Eye (tissue), 1 donor: ENCODE measurements at regions not wholly inside any gene's neighbourhood (a gene's known extent, or its start where the extent isn't known, plus 50 kb on each side); places are given as distances from the start of the nearest gene placed in this dataset.
"Not testable (repeated sequence)": the region's sequence is repeated elsewhere in the genome, so short reads cannot be mapped to it uniquely, and the experiment has no call there.

Source experiments
- DNase-seq: peaks from one replicate; pipeline ENCODE4 v3.0.0-alpha.2; 2015

- DNase-seq, result no peak
Measured at GRCh38 chr6:119791736-119792135, 442.2 kb upstream of the MAN1A1 start.

- no peak for DNase-seq
Measured at GRCh38 chr6:119781365-119781764, 431.8 kb upstream of the MAN1A1 start.

GRCh38 chr6:119768201-119768600, 418.6 kb upstream of the MAN1A1 start:
- DNase-seq, result no peak

- no peak for DNase-seq
Measured at GRCh38 chr6:119764927-119765681, 415.5 kb upstream of the MAN1A1 start.

- no peak for DNase-seq
Measured at GRCh38 chr6:119760046-119760445, 410.5 kb upstream of the MAN1A1 start.

- no peak for DNase-seq
Measured at GRCh38 chr6:119758385-119758784, 408.8 kb upstream of the MAN1A1 start.

- no peak for DNase-seq
Measured at GRCh38 chr6:119757467-119757866, 407.9 kb upstream of the MAN1A1 start.

- no peak for DNase-seq
Measured at GRCh38 chr6:119749335-119749734, 399.8 kb upstream of the MAN1A1 start.

- not testable (repeated sequence) for DNase-seq
Measured at GRCh38 chr6:119748535-119748934, 399.0 kb upstream of the MAN1A1 start.

- DNase-seq, result peak; percentile 79
Measured at GRCh38 chr6:119742188-119742803, 392.7 kb upstream of the MAN1A1 start.

- no peak for DNase-seq
Measured at GRCh38 chr6:119739769-119740168, 390.2 kb upstream of the MAN1A1 start.

GRCh38 chr6:119738425-119738824, 388.9 kb upstream of the MAN1A1 start:
- no peak for DNase-seq

GRCh38 chr6:119736296-119737021, 386.9 kb upstream of the MAN1A1 start:
- peak; percentile 9 for DNase-seq

- no peak for DNase-seq
Measured at GRCh38 chr6:119735530-119735929, 386.0 kb upstream of the MAN1A1 start.

- DNase-seq, result no peak
Measured at GRCh38 chr6:119734227-119734626, 384.7 kb upstream of the MAN1A1 start.

- no peak for DNase-seq
Measured at GRCh38 chr6:119728935-119729334, 379.4 kb upstream of the MAN1A1 start.

- no peak for DNase-seq
Measured at GRCh38 chr6:119728220-119728750, 378.7 kb upstream of the MAN1A1 start.

- no peak for DNase-seq
Measured at GRCh38 chr6:119727504-119728219, 378.1 kb upstream of the MAN1A1 start.

- not testable (repeated sequence) for DNase-seq
Measured at GRCh38 chr6:119726912-119727311, 377.4 kb upstream of the MAN1A1 start.

GRCh38 chr6:119726086-119726485, 376.5 kb upstream of the MAN1A1 start:
- no peak for DNase-seq

GRCh38 chr6:119720160-119720559, 370.6 kb upstream of the MAN1A1 start:
- no peak for DNase-seq

- no peak for DNase-seq
Measured at GRCh38 chr6:119717942-119718341, 368.4 kb upstream of the MAN1A1 start.

GRCh38 chr6:119716668-119717270, 367.2 kb upstream of the MAN1A1 start:
- no peak for DNase-seq
